NCI-H446 (cell line): ENCODE measurements at regions not wholly inside any gene's neighbourhood (a gene's known extent, or its start where the extent isn't known, plus 50 kb on each side); places are given as distances from the start of the nearest gene placed in this dataset.
"Not testable (repeated sequence)": the region's sequence is repeated elsewhere in the genome, so short reads cannot be mapped to it uniquely, and the experiment has no call there.

Experiments used
- DNase-seq, 2 experiments: peaks; one replicate each; lab custom pipeline; 2025; lab: John Stamatoyannopoulos, UW

GRCh38 chr2:12877761-12878160 is 161.0 kb downstream of the TRIB2 start:
- DNase-seq = no peak

DNA sequence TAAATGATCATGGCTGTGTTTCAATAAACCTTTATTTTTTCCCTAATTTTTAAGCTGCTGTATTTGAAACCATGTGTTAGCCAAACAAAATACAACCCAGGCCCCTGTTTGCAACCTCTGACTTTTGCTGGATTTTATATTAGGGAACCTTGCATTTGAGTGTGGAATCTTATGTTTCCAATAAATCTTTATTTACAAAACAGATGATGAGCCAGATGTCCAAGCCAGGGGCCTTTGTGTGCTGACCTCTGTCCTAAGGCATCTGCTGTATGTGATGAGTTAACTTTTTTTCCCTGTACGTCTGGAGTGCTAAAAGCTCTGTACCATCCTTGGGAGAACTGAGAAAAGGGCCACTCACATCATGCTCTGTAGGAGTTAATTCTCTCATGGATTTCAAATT is 162.9 kb downstream of the TRIB2 start:
- no peak for DNase-seq

DNA sequence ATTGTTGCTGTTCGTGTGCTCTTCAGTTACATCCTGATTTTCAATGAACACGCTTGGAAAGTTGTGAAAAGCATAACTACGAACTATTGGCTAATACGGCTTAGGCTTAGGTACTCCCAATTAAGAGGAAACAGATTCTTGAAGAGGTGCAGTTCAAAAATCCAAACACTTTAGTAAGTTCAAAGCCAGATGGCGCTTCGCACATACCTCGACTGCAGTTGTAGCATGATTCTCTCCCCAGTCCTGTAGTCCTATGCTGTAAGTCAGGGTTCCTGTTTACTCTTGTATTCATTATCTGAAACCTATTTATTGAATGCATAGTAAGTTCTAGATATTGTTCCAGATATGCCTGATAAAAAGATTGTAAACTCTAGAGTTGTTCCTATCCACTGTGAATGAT is 165.2 kb downstream of the TRIB2 start:
- DNase-seq = no peak

- no peak for DNase-seq
Observed at GRCh38 chr2:12882393-12882792, 165.7 kb downstream of the TRIB2 start.

DNA sequence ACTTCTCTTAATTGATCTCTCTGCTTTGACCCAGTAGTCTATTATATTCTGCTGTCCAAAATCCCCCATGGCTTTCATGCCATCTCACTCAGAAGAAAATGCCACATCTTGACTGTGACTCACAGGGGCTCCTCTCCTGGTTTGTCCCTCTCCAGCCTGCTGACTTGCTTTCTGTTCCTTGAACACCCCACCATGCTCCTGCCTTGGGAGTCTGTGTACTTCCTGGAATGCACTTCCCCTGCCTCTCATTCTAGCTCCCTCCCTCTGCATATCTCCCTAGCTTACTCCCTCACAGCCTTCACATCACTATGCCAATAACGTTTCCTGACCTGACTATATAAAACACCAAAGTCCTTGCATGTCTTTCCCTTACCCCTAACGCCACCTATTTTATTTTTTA is 167.2 kb downstream of the TRIB2 start:
- no peak for DNase-seq

- DNase-seq = no peak
Observed at GRCh38 chr2:12884713-12885282, 168.1 kb downstream of the TRIB2 start.

GRCh38 chr2:12890066-12890465 is 173.3 kb downstream of the TRIB2 start:
- DNase-seq = no peak

DNA sequence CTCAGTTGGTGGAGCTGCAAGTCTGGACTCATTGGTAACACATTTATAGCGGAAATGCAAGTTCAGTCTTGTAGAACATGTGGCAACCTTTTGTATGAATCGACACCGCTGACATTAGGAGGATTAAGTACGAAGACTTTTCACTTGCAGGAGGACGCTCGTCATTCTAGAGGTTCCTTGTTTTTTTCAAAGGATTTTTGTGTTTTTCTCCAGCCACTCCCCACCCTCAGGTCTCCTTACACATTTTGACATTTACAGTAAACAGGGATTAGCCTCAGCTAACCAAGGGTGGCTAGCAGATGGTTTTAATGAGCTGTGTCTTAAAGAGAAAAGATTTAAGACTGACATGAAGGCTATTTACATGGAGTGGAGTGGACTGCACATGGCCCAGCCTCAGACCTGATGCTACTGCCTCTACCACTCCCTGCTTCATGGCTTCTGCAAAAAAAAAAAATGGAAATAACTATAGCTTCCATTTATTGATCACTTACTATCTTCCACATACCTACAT is 173.8 kb downstream of the TRIB2 start:
- DNase-seq = no peak

GRCh38 chr2:12895017-12895416 is 178.3 kb downstream of the TRIB2 start:
- no peak for DNase-seq

- no peak for DNase-seq
Observed at GRCh38 chr2:12896318-12896982, 179.7 kb downstream of the TRIB2 start.

DNA sequence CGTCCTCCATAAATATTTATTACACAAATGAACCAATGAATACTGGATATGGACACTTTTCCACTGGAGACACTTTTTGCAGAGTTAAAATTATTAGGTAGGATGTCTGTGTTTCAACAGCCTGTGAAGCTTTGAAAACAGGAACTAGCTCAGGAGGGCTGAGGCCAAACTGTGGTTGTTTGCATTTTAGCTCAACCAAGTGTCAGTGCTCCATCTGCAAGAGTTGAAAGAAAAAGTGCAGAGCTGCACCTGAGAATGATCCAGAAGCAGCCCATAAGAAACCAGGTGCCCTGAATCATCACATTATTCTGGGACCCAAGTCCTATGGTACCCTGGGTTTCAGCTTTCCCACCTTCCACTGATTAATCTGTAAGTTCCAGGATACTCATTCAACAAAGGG is 180.4 kb downstream of the TRIB2 start:
- DNase-seq = no peak

DNA sequence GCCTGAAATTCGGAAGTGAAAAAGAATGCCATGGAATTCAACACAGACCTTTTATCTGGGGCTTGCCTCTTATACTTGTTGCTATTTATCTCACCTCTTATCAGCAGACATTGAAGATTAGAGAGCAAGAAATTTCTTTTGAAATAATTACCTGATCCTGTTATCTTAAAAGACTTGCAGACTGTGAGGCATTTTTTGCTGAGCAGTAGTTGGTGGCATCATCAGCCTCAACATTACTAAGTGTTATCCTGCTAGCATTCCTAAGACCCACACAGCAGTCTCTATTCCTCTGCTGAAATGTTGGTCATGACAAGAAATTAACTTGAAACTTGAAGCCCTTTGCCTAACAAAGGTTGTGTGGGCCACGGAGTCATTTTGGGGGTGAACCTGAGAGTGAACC is 186.5 kb downstream of the TRIB2 start:
- DNase-seq = no peak

GRCh38 chr2:12910431-12910830 is 193.7 kb downstream of the TRIB2 start:
- no peak for DNase-seq

- no peak for DNase-seq
Observed at GRCh38 chr2:12915787-12916186, 199.1 kb downstream of the TRIB2 start.

DNA sequence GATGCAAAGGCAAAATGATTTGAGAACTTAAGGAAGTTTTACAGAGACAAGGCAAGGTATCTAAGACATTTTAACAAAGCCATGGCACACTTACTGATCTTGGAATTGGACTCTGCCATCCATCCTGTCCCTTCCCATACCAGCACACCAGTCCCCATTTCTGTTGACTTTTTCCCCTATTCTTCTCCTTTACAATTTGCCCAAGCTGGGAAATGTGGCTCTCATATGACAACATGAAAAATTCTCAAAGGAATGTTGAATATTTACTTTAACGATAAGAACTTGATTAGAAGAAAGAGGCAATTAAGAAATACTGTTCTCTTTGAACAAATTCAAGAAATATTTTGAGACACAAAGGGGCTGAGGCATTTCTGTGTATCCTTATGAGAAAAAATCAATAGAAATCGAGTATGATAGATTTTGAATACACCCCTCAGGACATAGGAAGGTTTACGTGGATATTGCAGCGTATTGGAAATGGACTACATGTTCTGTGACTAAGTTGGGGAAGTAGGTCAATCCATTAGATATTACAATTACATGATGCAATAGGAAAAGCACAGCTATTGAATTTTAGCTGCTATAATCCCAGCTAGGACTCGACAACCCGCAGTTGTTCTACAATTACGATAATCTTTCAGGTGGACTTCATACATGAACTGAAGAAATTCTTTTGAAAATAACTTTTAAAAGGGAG is 201.6 kb downstream of the TRIB2 start:
- DNase-seq = no peak

DNA sequence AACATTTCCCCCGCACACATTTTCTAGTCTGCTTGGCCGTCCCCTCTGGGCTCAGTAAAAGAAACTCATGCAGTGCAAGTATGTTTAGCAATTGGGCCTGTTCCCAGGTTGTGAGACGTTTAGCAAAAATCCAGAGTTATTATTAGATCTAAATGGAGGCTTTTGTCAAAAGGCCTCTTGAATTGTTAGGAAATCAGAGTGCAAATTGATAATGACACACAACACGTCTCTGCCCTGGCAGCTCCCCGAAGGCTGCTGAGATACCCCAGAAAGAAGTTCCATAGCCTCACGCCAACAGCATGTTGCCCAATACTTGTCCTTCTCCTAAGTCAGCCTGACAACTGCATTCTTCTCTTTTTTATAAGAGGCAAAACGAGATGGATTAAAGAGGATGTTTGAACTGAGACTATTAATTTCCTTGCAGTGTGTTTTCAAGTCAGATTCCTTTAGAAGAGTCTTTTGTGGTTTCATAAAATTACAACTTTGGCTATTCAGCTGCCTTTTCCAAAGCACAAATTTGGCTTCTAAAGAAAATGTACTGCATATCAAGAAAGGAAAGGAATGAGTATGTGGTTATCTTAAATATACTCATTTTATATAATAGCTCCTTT is 202.2 kb downstream of the TRIB2 start:
- no peak for DNase-seq

DNA sequence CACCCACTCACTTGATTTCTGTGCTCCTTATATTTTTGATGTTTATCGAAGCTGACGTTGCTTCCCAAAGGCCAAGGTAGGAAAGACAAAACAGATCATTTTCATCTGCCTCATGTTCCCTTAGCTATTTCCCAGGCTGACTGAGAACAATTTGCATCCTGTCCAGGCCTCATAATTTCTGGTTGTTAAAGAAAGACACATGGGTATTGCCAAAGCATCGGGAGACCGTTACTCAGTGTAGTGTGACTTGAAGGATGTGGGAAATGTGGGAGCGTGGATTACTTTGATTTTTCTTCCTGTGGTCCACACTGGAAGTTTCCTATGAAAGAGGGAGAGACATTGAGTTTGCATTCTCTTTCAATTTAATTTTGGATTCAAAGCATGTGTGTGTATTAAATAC is 204.6 kb downstream of the TRIB2 start:
- DNase-seq = no peak

DNA sequence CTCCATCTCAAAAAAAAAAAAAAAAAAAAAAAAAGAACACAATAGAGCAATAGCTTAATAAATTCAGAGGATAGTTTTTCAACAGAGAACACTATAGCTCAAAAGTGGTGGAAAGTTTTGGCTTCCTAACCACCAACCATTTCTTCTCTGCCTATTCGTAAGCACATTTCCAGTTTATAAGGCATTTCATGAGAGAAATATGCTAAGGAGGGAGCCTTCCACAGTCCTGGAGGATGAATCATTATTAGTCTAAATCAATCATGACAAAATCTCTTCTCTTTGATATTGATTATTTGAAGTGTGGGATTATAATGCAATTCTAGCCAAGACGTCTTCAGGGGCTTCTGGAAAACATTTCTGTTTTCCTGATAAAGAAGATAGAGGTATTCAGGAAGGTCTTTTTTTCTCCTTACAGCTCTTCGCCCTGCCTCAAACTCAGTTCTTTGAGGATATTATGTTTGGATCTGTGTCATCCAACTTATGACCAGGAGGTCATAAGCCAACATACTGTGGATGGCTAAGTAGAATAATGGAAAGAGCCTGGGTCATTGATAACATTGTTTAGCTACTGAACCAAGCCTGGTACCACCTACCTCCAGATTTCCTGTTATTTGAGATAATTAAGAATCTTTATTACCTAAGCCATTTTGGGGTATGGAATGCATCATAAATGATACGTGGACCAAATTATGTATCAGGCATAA is 207.3 kb downstream of the TRIB2 start:
- DNase-seq = no peak

DNA sequence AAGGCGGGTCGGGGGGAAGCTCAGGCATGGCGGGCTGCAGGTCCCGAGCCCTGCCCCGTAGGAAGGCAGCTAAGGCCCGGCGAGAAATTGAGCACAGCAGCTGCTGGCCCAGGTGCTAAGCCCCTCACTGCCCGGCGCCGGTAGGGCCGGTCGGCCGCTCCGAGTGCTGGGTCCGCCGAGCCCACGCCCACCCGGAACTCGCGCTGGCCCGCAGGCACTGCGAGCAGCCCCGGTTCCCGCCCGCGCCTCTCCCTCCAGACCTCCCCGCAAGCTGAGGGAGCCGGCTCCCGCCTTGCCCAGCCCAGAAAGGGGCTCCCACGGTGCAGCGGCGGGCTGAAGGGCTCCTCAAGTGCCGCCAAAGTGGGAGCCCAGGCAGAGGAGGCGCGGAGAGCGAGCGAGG is 209.9 kb downstream of the TRIB2 start:
- DNase-seq = not testable (repeated sequence)

DNA sequence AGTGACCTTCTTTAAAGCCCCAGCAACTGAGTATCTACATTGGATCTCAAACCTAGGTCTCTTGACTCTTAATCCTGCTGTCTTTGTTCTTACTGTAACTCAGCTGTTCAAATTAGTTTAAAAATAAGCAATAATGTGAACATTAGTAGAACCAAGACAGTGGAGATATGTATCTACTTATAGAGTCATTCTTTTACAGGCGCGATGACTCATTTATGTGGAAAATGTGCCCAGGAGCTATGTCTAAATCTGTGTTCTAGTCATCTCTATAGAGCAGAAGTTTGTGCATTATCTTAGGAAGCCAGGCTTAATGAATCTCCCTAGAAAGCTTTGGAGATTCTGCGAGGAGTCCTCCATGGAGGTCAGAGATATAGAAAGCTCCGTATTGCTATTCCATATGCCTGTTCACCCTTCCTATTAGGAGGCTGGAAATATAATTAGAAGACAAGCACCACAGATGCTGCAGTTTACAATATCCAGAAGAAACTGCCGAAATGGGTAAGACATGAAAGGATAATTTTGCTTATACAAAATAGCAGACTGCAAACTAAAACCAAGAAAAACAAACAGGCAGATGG is 211.6 kb downstream of the TRIB2 start:
- no peak for DNase-seq

GRCh38 chr2:12928775-12929401 is 212.2 kb downstream of the TRIB2 start:
- no peak for DNase-seq
